Tibial artery (tissue), 4 donors: ENCODE measurements at regions not wholly inside any gene's neighbourhood (a gene's known extent, or its start where the extent isn't known, plus 50 kb on each side); places are given as distances from the start of the nearest gene placed in this dataset.
A peak's percentile ranks its signal among the peaks of the same experiment; 100 is the strongest.

Source experiments
- DNase-seq, 2 donors: peaks; one replicate each; pipeline ENCODE4 v3.0.0-alpha.2; 2019
- H3K27ac ChIP-seq, 2 donors: fragments of 200-600 bp; sonication (generic) in 1 of 2; 1 replicate in 1 of 2; 2 replicates in 1 of 2; pipeline ENCODE4 v1.5.1; 2018 to 2019; ENCODE audit warnings: mild to moderate bottlenecking in 1 of 2
- H3K27me3 ChIP-seq, 2 donors: fragments of 200-600 bp; sonication (generic) in 1 of 2; one replicate each; pipeline versions ENCODE4 v1.5.1 to v1.6.0; 2016 to 2019
- H3K36me3 ChIP-seq, 3 donors: fragments of 200-600 bp; sonication (generic) in 2 of 3; one replicate each; pipeline ENCODE4 v1.5.1; 2016 to 2019; ENCODE audit warnings: mild to moderate bottlenecking in 2 of 3
- H3K4me1 ChIP-seq, 4 donors: fragments of 200-600 bp; sonication (generic) in 2 of 4; 1 replicate in 3 of 4; 2 replicates in 1 of 4; pipeline ENCODE4 v1.5.1; 2016 to 2019
- H3K4me3 ChIP-seq, 2 donors: fragments of 200-600 bp; sonication (generic) in 1 of 2; 1 replicate in 1 of 2; 2 replicates in 1 of 2; pipeline ENCODE4 v1.5.1; 2018 to 2019; ENCODE audit warnings: mild to moderate bottlenecking in 2 of 2
- H3K9me3 ChIP-seq, 3 donors: fragments of 200-600 bp; sonication (generic) in 1 of 3; one replicate each; pipeline ENCODE4 v1.5.1; 2016 to 2019
- intact Hi-C: fragments of 100-400 bp; cut with DNase I; formaldehyde crosslinking; loops from one replicate; pipeline ENCODE4 v1.15.0; 2023; ENCODE audit warnings: low total_unique reads
- TF ChIP-seq, protein P1 (sequence below), 2 experiments: fragments of 200-600 bp in 1 of 2; fragments of 450-650 bp in 1 of 2; IDR thresholded peaks; one replicate each; pipeline ENCODE4 v1.5.1; 2017 to 2019; ENCODE audit warnings: antibody characterized with exemption in 2 of 2, mild to moderate bottlenecking in 1 of 2, moderate library complexity in 1 of 2

DNA sequence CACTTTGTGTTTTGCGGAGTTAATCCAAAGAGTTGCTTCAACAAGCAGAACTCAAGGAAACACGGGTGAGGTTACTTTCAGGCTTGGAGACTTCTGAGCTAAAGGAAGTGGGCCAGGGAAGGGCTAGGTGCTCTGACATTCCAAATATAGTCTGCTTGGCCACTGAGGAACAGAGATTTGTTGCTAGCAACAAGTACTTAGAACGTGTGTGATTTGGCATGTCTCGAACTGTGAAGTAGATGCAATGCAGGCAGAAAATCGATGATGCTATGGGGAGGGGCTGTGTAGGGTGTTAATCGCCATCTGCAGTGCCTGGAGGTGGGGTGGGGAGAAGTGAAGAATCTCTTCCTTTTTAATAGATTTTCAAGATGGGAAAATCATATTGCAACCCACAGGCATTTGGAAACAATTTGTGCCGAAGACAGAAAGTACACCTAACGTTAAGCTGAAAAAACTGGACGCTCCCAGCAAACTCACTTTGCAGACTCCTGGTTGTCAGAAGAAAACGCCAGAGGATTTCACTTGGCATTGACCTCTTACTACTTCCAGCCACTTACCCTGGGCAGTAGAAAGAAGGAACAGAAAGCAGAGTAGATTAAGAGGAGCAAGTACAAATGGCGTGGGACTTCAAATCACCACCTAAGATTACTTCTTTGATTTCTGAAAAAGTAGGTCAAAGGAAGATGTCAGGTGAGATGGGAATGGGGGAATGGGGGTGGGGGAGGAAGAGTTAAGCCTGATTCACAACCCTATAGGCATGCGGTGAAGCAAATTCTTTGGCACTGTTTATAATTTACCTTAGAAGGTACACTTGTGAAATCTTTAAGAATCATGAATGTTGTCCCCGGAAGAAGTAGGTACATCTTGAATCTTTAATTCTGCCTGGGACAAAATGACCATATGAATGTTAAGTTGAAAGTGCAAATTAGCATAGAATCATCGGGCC lies 314.1 kb downstream of the CD83 start:
- intact Hi-C loops: no loop called here
- H3K9me3 ChIP-seq: no peaks in the 10 kb centered on the region
- H3K27me3 ChIP-seq: no peaks in the 10 kb centered on the region
- no peak for DNase-seq
- no peaks in the 10 kb centered on the region for H3K36me3 ChIP-seq
- H3K4me1 ChIP-seq: no peaks in the 10 kb centered on the region
- H3K27ac ChIP-seq: no peak overlapping the region
- TF ChIP-seq, protein P1, sequence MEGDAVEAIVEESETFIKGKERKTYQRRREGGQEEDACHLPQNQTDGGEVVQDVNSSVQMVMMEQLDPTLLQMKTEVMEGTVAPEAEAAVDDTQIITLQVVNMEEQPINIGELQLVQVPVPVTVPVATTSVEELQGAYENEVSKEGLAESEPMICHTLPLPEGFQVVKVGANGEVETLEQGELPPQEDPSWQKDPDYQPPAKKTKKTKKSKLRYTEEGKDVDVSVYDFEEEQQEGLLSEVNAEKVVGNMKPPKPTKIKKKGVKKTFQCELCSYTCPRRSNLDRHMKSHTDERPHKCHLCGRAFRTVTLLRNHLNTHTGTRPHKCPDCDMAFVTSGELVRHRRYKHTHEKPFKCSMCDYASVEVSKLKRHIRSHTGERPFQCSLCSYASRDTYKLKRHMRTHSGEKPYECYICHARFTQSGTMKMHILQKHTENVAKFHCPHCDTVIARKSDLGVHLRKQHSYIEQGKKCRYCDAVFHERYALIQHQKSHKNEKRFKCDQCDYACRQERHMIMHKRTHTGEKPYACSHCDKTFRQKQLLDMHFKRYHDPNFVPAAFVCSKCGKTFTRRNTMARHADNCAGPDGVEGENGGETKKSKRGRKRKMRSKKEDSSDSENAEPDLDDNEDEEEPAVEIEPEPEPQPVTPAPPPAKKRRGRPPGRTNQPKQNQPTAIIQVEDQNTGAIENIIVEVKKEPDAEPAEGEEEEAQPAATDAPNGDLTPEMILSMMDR (IDR thresholded peaks at IDR 0.05): no peak
- no peak overlapping the region for H3K4me3 ChIP-seq

- Histone ChIP-seq H3K9me3 (no peaks in the 10 kb centered on the region), H3K27ac (no peak overlapping the region), H3K4me1 (peaks cover 0 to 7% (median 0%) of the 10 kb centered on the region in 4 donors), H3K27me3 (no peaks in the 10 kb centered on the region), H3K36me3 (no peaks in the 10 kb centered on the region), H3K4me3 (no peak overlapping the region)
- TF ChIP-seq, protein P1 (IDR thresholded peaks at IDR 0.05): no peak
- DNase-seq: no peak
- intact Hi-C loops: no loop called here
Measured at GRCh38 chr6:14434916-14435690, 317.5 kb downstream of the CD83 start.

GRCh38 chr6:14436592-14437132 lies 319.1 kb downstream of the CD83 start:
- TF ChIP-seq, protein P1 (IDR thresholded peaks at IDR 0.05): no peak
- H3K27ac ChIP-seq: no peak overlapping the region

GRCh38 chr6:14439419-14439818 lies 321.8 kb downstream of the CD83 start:
- Histone ChIP-seq H3K9me3 (no peaks in the 10 kb centered on the region), H3K4me3 (no peak overlapping the region), H3K4me1 (peaks cover 0 to 35% (median 17%) of the 10 kb centered on the region in 4 donors), H3K36me3 (no peaks in the 10 kb centered on the region), H3K27me3 (no peaks in the 10 kb centered on the region), H3K27ac (no peak overlapping the region)
- no peak for DNase-seq
- TF ChIP-seq, protein P1 (IDR thresholded peaks at IDR 0.05): no peak
- intact Hi-C loops: no loop called here

More at GRCh38 chr6:14436592-14437132, 319.1 kb downstream of the CD83 start:
- intact Hi-C loops: no loop called here
- Histone ChIP-seq H3K27me3 (no peaks in the 10 kb centered on the region), H3K9me3 (no peaks in the 10 kb centered on the region), H3K36me3 (no peaks in the 10 kb centered on the region), H3K4me1 (peaks cover 0 to 23% (median 12%) of the 10 kb centered on the region in 4 donors), H3K4me3 (no peak overlapping the region)
- DNase-seq: no peak

GRCh38 chr6:14440215-14440910 lies 322.8 kb downstream of the CD83 start:
- TF ChIP-seq, protein P1 (IDR thresholded peaks at IDR 0.05): no peak
- intact Hi-C loops: no loop called here
- Histone ChIP-seq H3K27me3 (no peaks in the 10 kb centered on the region), H3K27ac (peak overlapping the region; percentile 59 to 73), H3K4me1 (peaks cover 0 to 35% (median 17%) of the 10 kb centered on the region in 4 donors), H3K4me3 (peak overlapping the region in 1 of 2 donors; percentile 20), H3K36me3 (no peaks in the 10 kb centered on the region), H3K9me3 (no peaks in the 10 kb centered on the region)
- no peak for DNase-seq
